K562 (cell line): ENCODE measurements at regions not wholly inside any gene's neighbourhood (a gene's known extent, or its start where the extent isn't known, plus 50 kb on each side); places are given as distances from the start of the nearest gene placed in this dataset.
"Not testable (repeated sequence)": the region's sequence is repeated elsewhere in the genome, so short reads cannot be mapped to it uniquely, and the experiment has no call there.

Source experiments
- ATAC-seq: fragments of 200-7000 bp; cut with Tn5 transposase; 3 replicates; pipeline ENCODE4 v1.9.1; 2020; ENCODE audit warnings: moderate library complexity
- BruUV-seq: library from RNA; stranded (reverse); fragments of 400-500 nt; replicated peaks from 2 replicates; lab custom pipeline; 2021; lab: Mats Ljungman, UMichigan
- CTCF ChIA-PET: fragments of 300-600 bp; formaldehyde crosslinking; extraction: SDS; loops from one replicate; lab custom pipeline; 2021; ENCODE audit warnings: low intra/inter-chr PET ratio; lab: Yijun Ruan, JAX
- POLR2A ChIA-PET: fragments of 300-600, 350-650 bp; sonication (Branson Sonifier 250); formaldehyde crosslinking; extraction: SDS; loops from one replicate; lab custom pipeline; 2021; ENCODE audit warnings: antibody characterized with exemption, inconsistent platforms; lab: Yijun Ruan, JAX
- DNase-seq, 4 experiments: peaks; one replicate each; pipeline versions ENCODE4 v3.0.0 to v3.0.0-alpha.2; 2011 to 2018; ENCODE audit warnings: low spot score in 3 of 4, mixed read lengths in 3 of 4; ENCODE audit errors: extremely low read depth in 1 of 4
- FAIRE-seq: peaks from 2 replicates; lab custom pipeline; 2011; peaks lifted over from hg19 to GRCh38; lab: Jason Lieb, UNC
- H2AFZ ChIP-seq: 2 replicates; pipeline ENCODE4 v1.6.0; 2011; ENCODE audit warnings: low read depth, low read length, control low read depth, inconsistent platforms
- H3K27ac ChIP-seq: fragments of 200-600 bp; 3 replicates; pipeline ENCODE4 v1.8.0; 2011; ENCODE audit warnings: low read depth, mild to moderate bottlenecking, control low read depth, inconsistent platforms, low read length, moderate library complexity, mixed read lengths; ENCODE audit errors: extremely low read depth
- H3K27me3 ChIP-seq, 2 experiments: fragments of 300-600 bp in 1 of 2; 2 replicates in 1 of 2; 3 replicates in 1 of 2; pipeline versions ENCODE4 v1.6.0 to v1.8.0; 2011; ENCODE audit warnings: inconsistent platforms in 2 of 2, low read length in 2 of 2, mild to moderate bottlenecking in 1 of 2, mixed read lengths in 1 of 2, moderate library complexity in 1 of 2; ENCODE audit not compliant: control insufficient read depth in 2 of 2, insufficient read depth in 2 of 2
- H3K36me3 ChIP-seq: fragments of 300-600 bp; 3 replicates; pipeline ENCODE4 v1.8.0; 2011; ENCODE audit warnings: mild to moderate bottlenecking, low read length, inconsistent platforms; ENCODE audit not compliant: control insufficient read depth, insufficient read depth
- H3K4me1 ChIP-seq, 2 experiments: fragments of 200-600 bp in 1 of 2; replicated peaks in 1 of 2; 2 replicates in 1 of 2; 3 replicates in 1 of 2; pipeline versions ENCODE4 v1.5.1 to v1.8.0; 2011; ENCODE audit warnings: inconsistent platforms in 2 of 2, low read length in 2 of 2, mild to moderate bottlenecking in 1 of 2, mixed read lengths in 1 of 2, moderate library complexity in 1 of 2; ENCODE audit not compliant: control insufficient read depth in 2 of 2, insufficient read depth in 2 of 2
- H3K4me2 ChIP-seq: 2 replicates; pipeline ENCODE4 v1.6.1; 2011; ENCODE audit warnings: low read length, control low read depth, inconsistent platforms, mixed read lengths; ENCODE audit not compliant: insufficient read depth
- H3K4me3 ChIP-seq: fragments of 200-600 bp; sonication (generic), shearing (Covaris generic); 2 replicates; pipeline ENCODE4 v1.5.1; 2016; ENCODE audit warnings: control low read depth, inconsistent platforms
- H3K79me2 ChIP-seq: fragments of 200-600 bp; 3 replicates; pipeline ENCODE4 v1.8.0; 2011; ENCODE audit warnings: low read length, inconsistent platforms; ENCODE audit not compliant: control insufficient read depth, insufficient read depth
- H3K9ac ChIP-seq, 2 experiments: 2 replicates each; pipeline versions ENCODE4 v1.6.0 to v1.6.1; 2011; ENCODE audit warnings: low read depth in 2 of 2, low read length in 2 of 2, control low read depth in 1 of 2, inconsistent platforms in 1 of 2, mild to moderate bottlenecking in 1 of 2, mixed read lengths in 1 of 2; ENCODE audit not compliant: insufficient read depth in 1 of 2
- H3K9me1 ChIP-seq: one replicate; pipeline ENCODE4 v1.6.0; 2011; ENCODE audit warnings: inconsistent platforms, mild to moderate bottlenecking, low read length, moderate library complexity; ENCODE audit not compliant: control insufficient read depth, insufficient read depth
- H3K9me3 ChIP-seq: replicated peaks from 2 replicates; pipeline ENCODE4 v1.5.1; 2011; ENCODE audit warnings: low read depth, low read length, inconsistent platforms; ENCODE audit not compliant: control insufficient read depth, insufficient read depth
- H4K20me1 ChIP-seq: replicated peaks from 2 replicates; pipeline ENCODE4 v1.6.1; 2011; ENCODE audit warnings: low read length, inconsistent platforms, mixed read lengths; ENCODE audit not compliant: control insufficient read depth, insufficient read depth
- CAMTA2 ChIP-seq: fragments of 250-450 bp; sonication (Bioruptor Pico); conservative IDR thresholded peaks from 2 replicates; pipeline ENCODE4 v1.5.1; 2022
- CCAR2 ChIP-seq: fragments of 200-400 bp; formaldehyde crosslinking; IDR thresholded peaks from 2 replicates; pipeline ENCODE4 v1.6.1; 2017; ENCODE audit warnings: mild to moderate bottlenecking, low read depth, low read length
- CXXC5 ChIP-seq: fragments of 250-450 bp; sonication (Bioruptor Pico); IDR thresholded peaks from 2 replicates; pipeline ENCODE4 v1.8.0; 2022; ENCODE audit warnings: inconsistent platforms, mild to moderate bottlenecking, moderate library complexity
- HOMEZ ChIP-seq: fragments of 250-450 bp; sonication (Bioruptor Pico); IDR thresholded peaks from 2 replicates; pipeline ENCODE4 v1.4.0; 2020; ENCODE audit warnings: mild to moderate bottlenecking, moderate library complexity
- NR1H2 ChIP-seq: sonication (generic); formaldehyde crosslinking; IDR thresholded peaks from 2 replicates; pipeline ENCODE4 v1.4.0; 2020; ENCODE audit warnings: mild to moderate bottlenecking, missing genetic modification reagents
- NRF1 ChIP-seq, 2 experiments: fragments of 450-650 bp; IDR thresholded peaks in 1 of 2; conservative IDR thresholded peaks in 1 of 2; 2 replicates each; pipeline ENCODE4 v1.6.1; 2014; ENCODE audit warnings: mild to moderate bottlenecking in 2 of 2
- PCBP2 ChIP-seq: fragments of 200-400 bp; formaldehyde crosslinking; IDR thresholded peaks from 2 replicates; pipeline ENCODE4 v1.6.1; 2018; ENCODE audit warnings: low read length, low read depth, mild to moderate bottlenecking, moderate library complexity; ENCODE audit not compliant: poor library complexity, severe bottlenecking
- STAG1 ChIP-seq: sonication (generic); formaldehyde crosslinking; IDR thresholded peaks from 2 replicates; pipeline ENCODE4 v1.5.0; 2020; ENCODE audit warnings: missing genetic modification reagents, borderline replicate concordance
- ZNF212 ChIP-seq: fragments of 450-650 bp; formaldehyde crosslinking; IDR thresholded peaks from 2 replicates; pipeline ENCODE4 v1.4.0; 2020; ENCODE audit warnings: mild to moderate bottlenecking
- ZNF76 ChIP-seq: fragments of 250-450 bp; sonication (Bioruptor Pico); IDR thresholded peaks from 2 replicates; pipeline ENCODE4 v1.4.0; 2020; ENCODE audit warnings: mild to moderate bottlenecking, moderate library complexity, borderline replicate concordance
- WGBS: fragments of 100-300 bp; shearing (Covaris generic); methylation state at CpG from one replicate; pipeline ENCODE4 v1.1.6; 2016; ENCODE audit warnings: low coverage, mixed read lengths; ENCODE audit not compliant: insufficient coverage; ENCODE audit errors: missing lambda C conversion rate; 5-methylcytosine and 5-hydroxymethylcytosine counted together
- in situ Hi-C: fragments of 300-500 bp; cut with MboI; formaldehyde crosslinking; loops from 4 replicates; pipeline ENCODE4 v1.15.0; 2018; ENCODE audit warnings: inconsistent platforms, mixed read lengths
- intact Hi-C: fragments of 100-400 bp; cut with micrococcal nuclease; formaldehyde crosslinking; loops from 2 replicates; pipeline ENCODE4 v1.14.2; 2022

GRCh38 chr2:167332358-167332757, 444.1 kb downstream of the XIRP2 start (continued):
- TF ChIP-seq NR1H2 (CRISPR knock-in tag) (no peak), CAMTA2 (no peak), HOMEZ (no peak), ZNF212 (CRISPR knock-in tag) (no peak), ZNF76 (CRISPR knock-in tag) (no peak), STAG1 (CRISPR knock-in tag) (no peak), PCBP2 (no peak)

- no peak overlapping the region for H3K4me3 ChIP-seq
- DNase-seq (no peak), FAIRE-seq (no peak), ATAC-seq (no peak)
- no peaks in the 10 kb centered on the region for H3K36me3 ChIP-seq
- no peaks in the 10 kb centered on the region for H3K9me1 ChIP-seq
- no TSS peak for BruUV-seq
- TF ChIP-seq NRF1 (conservative IDR thresholded peaks at IDR 0.05 in 1 of 2, IDR thresholded peaks at IDR 0.05 in 1 of 2) (peak; percentile 18 to 54; a peak in 2 of 4 replicates), CCAR2 (no peak), CXXC5 (CRISPR knock-in tag) (no peak)
- in situ Hi-C loops (no loop called here), intact Hi-C loops (no loop called here)
- H4K20me1 ChIP-seq = no peaks in the 10 kb centered on the region
- no peak overlapping the region for H3K9ac ChIP-seq
- 0% methylated on average over 5 of the region's 5 CpGs for WGBS
- no peaks in the 10 kb centered on the region for H3K4me1 ChIP-seq
- CTCF ChIA-PET = no interaction called here
- no peaks in the 10 kb centered on the region for H3K27me3 ChIP-seq
- H3K4me2 ChIP-seq = no peak overlapping the region
- POLR2A ChIA-PET = no interaction called here
- H3K9me3 ChIP-seq = peaks cover 6% of the 10 kb centered on the region; the same call in 1 of the 2 replicates
- H3K27ac ChIP-seq = no peak overlapping the region
- H3K79me2 ChIP-seq = no peaks in the 10 kb centered on the region
- H2AFZ ChIP-seq = no peak overlapping the region
Measured at GRCh38 chr2:167331636-167332232, 443.5 kb downstream of the XIRP2 start.

- WGBS = 2% methylated on average over 8 of the region's 8 CpGs
- H2AFZ ChIP-seq, H3K4me1 ChIP-seq, H3K79me2 ChIP-seq, DNase-seq, H3K9me3 ChIP-seq, H3K4me2 ChIP-seq, H3K4me3 ChIP-seq, ATAC-seq, CTCF ChIA-PET, H3K27me3 ChIP-seq, H3K27ac ChIP-seq, H3K9ac ChIP-seq, H3K36me3 ChIP-seq, H4K20me1 ChIP-seq, in situ Hi-C loops, POLR2A ChIA-PET, BruUV-seq, intact Hi-C loops, H3K9me1 ChIP-seq, FAIRE-seq: not testable (repeated sequence)
Measured at GRCh38 chr2:167328808-167329207, 440.5 kb downstream of the XIRP2 start.
